HG02678 (cell line): ENCODE measurements at regions not wholly inside any gene's neighbourhood (a gene's known extent, or its start where the extent isn't known, plus 50 kb on each side); places are given as distances from the start of the nearest gene placed in this dataset.

ENCODE experiments used
- ATAC-seq: cut with Tn5 transposase; IDR thresholded peaks from one replicate; pipeline ENCODE4 v1.9.1; 2021; ENCODE audit warnings: mild to moderate bottlenecking, moderate library complexity; ENCODE audit not compliant: unreplicated experiment

DNA sequence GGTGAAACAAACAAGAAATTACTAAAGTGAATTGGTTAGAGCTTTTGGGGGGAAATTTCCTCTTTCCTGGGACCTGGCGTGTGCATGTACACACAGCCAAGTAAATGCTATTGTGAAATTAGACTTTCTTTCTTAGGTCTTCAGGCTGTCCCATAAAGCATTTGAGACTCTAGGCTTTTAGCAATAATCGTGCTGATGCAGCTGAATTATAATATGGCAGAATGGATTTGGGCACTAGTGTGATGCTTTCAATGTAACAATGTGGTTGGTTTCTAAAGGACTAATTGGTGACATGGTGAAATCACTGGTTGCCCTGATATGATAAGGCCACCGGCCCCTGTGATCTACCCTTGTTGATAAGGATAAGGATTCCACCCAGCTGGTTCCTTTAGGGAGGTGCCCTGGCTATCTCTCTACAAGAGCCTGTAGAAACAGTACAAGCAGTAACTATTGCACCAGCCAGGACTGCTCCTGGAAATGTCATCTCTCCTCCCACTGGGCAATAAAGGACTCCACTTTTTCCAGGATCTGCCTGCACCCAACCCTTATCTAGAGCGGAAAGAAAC lies 164.1 kb downstream of the TFAP2A start:
- no peak for ATAC-seq

DNA sequence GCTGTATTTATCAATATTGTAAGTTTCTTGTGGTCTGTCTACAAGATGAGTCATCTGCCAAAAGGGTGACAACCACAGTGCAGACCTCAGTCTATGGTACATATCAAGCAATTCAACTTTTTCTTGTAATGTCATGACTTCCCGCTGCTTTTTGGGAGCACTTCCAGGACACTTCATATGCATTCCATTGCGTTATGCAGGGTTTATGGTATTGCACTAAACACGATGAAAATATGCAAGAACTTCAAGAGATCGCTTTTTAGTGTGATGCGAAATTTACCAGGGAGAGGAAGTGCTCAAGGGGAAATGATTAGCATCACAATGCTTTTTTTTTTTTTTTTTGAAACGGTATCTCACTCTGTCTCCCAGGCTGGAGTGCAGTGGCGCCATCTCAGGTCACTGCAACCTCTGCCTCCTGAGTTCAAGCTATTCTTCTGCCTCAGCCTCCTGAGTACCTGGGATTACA lies 166.5 kb downstream of the TFAP2A start:
- ATAC-seq = no peak

DNA sequence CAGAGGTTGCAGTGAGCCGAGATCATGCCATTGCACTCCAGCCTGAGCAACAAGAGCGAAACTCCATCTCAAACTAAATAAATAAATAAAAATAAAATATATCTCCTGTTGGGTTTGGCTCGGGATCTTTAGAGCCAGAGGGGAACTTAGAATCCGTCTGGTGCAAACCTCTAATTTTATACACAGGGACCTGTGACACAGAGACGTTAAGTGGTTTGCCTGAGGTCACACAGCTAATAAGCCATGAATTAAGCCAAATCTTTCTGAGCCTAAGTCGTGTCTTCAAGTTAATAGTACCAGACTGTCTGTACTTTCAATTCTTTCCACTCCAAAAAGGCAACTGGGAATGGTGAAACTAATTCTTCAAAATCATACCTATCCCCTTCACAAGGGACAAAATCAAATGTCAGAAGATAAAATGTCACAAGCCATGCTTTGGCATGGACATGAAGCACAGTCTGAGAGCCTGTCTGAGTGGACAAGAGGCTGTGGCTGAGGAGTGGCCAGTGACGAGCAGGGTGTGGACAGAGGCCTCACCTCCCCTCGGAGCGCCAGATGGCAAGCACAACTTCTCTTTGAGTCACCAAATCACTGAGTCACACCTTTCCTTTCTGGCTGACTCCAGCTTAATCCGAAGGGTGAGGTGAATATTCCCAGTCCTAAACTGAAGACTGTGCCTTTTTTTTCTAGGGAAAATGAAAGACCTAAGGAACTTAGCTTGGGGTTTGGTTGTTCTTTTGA lies 177.4 kb downstream of the TFAP2A start:
- ATAC-seq = no peak

DNA sequence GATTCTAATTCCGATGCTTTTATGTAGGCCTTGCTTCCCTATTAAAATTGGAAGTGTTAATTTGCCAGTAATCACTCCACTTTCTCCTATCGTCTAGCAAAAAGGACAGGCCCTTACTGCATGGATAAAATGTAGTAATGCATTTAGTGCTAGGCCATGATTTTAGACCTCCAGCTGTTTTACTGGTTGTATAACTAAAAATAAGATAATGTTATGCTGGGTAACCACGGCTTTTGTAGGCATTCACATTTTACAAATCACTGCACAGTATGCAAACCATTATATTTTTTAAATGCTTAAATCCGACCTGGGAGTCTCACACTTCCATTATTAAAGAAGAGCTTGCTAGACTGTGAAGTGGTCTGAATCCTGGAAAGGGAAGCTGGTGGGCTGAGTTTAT lies 179.5 kb downstream of the TFAP2A start:
- no peak for ATAC-seq

DNA sequence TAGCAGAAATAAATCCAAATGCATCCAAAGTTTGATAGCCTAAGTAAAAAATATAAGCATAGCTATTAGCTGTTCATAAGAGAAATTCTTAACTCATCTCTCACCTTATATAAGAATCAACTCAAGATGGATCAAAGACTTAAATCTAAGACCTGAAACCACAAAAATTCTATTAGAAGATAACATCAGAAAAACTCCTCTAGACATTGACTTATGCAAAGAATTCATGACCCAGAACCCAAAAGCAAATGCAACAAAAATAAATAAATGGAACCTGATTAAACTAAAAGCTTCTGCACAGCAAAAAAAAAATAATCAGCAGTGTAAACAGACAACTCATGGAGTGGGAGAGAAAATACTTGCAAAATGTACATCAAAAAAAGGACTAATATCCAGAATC lies 184.3 kb downstream of the TFAP2A start:
- ATAC-seq = no peak

DNA sequence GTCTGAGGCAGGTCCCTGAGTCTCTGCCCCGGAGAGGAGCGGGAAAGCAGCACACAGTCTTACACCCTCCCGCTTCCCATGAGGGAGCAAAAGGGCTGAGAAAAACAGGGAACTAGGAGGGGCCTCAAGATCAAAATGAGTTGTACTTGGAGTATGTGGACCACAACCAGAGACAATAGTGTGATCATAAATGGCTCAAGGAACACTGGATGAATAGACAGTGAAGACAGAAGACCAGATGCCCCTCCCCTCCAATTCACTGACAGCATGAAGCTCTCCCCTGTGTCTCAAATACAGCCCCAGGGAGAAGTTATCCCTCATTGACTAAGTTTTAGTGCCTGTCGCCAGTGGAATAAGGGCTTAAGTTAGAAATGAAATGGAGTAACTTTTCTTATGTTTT lies 191.0 kb downstream of the TFAP2A start:
- ATAC-seq = no peak

DNA sequence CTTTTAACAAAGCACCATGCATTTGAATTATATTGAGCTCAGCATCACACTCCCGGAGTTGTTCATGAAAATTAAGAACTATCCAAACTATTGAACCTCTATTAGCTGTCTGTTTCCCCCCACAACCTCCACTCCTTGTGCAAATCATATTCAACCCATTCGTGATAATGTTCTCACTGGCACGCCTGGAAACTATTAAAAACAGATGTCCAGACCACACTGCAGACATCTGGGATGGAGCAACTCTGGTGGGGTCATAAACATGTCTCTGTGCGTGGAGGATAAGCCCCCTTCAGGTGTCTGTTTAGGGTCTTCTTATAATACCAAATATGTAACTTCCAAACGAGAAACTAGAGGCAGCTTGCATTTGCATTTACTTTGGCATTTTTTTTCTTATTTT lies 193.7 kb downstream of the TFAP2A start:
- ATAC-seq = no peak

DNA sequence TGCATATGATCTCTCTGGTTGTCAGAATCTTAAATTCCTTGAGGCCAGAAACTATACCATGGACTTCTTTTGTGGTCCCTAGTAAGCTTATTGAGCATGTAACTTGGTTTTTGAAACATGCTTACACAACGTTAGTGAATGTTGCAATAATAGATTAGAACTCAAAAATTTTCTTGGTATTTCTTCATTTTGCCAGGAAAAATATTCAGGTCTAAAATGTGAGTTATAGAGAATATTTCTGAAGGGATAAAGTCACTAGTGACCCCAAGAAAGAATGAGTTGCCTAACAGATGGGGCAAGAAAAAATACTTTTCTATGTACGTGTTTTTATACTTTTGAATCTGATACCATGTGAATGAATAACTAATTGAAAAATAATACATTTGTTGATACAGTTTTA lies 195.4 kb downstream of the TFAP2A start:
- ATAC-seq = no peak

DNA sequence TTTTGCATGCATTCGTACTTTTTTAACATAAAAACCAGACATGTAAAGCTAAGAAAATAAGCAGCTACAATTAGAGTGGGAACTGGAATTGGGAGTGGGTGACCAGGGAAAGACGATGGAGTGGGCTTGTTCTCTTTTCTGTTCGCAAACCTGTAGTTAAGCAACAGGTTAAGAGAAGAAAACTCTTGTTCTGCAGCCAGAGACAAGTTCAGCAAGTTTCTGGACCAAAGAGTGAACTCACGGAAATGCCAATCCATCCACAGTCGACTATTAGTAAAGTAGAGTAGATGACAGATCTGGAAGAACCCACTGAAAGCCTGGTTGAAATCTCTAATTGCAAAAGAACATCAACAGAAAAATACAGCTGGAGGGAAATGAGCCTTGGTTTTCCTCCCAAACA lies 197.8 kb downstream of the TFAP2A start:
- no peak for ATAC-seq

DNA sequence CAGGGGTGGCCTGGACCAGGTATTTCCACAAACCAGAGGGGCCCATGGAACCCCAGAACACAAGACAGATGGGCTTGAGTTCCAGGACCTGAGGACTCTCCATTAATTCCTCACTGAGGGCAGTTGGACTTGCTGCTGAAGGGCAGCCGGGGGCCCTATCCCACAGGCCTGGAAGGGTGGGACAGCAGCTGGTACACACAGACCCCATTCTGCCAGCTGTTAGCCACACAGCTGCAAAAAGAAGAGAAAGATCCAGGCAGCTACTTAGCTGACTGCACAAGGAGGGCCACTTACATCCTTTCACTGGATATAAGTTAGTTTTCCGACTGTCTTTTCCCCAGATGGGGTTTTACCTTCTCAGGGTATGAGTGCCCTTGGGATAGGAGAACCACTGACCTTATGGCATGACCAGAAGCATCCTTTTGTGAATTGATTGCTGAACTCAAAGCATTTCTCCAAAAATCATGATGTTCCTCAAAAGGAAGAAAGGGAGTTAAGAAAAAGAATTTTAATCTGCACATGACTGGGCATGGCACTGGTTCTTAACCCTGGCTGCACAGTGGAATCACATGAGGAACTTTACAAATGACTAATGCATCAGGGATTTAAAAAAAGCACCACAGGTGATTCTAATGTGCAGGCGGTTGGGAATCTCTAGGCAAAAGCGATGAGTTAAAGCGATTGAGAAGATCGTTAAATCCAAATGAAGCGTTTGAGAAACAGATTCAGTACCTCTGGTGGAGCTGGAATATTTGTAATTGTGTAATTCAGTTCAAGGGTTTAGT lies 199.4 kb downstream of the TFAP2A start:
- ATAC-seq = no peak

DNA sequence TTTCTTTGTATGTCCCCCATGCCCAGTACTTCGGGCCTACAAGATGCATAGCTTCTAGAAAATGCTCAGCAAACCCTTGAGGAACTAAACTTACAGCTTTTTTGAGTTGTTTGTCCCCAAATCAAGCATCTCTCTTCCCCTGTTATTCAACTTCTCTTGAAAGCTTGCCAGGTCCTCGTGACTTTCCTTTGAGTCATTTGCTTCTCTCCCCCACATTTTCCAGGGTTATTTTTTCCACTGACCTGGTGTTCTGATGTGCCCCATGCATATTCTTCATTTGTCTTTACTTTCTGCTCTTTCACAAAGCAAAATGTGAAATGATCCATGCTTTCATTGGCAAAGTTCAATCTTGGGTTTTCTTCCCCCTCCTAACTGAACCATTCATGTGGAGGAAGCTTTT lies 204.8 kb downstream of the TFAP2A start:
- ATAC-seq = no peak

DNA sequence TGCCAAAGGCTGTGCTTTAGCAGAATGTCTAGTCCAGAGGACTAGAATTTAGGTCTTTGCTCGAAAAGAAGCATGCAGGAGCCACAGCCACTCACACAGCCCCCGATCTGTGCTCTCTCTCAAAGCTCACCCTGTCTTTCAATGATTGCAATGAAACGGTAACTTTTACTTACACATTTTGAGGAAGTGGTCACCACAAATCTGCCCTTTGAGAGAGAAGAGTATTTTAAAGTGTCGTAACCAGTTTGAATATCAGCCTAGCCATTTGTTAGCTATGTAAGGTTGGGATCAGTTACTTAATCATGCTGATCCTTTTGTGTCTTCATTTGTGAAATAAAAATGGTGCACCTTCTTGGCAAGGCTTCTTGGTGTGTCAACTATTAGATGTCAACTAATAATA lies 209.0 kb downstream of the TFAP2A start:
- ATAC-seq = no peak

DNA sequence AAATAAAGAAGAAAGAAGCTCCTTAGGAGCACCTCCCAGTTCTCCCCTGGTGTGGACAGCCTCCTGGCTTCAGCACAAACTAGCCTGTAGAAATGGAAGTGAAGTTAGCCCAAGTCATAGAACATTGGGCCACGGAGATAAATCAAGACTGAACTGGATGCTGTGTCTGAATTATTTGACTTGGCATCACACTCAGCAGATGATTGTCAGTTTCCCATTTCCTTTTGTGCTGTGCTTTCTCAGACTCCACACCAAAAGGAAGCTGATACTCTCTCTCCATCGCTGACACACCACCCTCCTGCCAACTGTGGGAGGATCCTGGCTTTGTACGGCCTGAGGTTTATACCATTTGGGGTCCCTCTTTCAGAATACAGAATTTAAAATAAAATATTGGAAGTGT lies 209.8 kb downstream of the TFAP2A start:
- no peak for ATAC-seq

DNA sequence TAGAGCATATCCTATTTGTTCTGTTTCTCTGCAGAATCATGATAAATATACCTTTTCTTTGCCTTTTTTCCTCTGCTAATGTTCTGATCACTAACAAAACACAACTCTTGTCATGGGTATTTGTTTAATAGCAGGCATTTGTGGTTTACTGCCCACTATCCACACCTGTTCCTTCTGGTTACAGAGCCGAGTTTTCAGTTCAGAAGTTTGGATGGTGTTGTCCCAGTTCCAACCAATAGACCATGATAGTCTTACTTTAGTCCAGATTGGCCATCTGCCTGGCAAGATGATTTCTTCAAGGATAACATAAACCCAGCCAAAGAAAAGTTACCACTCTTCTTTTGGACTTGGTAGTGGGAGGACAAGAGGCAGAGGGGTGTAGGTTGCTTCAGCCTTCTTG lies 211.2 kb downstream of the TFAP2A start:
- no peak for ATAC-seq

DNA sequence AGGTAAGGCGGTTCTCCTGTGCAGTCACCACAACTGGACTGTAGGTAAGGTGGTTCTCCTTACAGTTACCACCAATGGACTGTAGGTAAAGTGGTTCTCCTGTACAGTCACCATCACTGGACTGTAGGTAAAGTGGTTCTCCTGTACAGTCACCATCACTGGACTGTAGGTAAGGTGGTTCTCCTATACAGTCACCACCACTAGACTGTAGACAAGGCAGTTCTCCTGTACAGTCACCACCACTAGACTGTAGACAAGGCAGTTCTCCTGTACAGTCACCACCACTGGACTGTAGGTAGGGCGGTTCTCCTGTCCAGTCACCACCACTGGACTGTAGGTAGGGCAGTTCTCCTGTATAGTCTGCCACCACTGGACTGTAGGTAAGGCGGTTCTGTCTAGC lies 212.3 kb downstream of the TFAP2A start:
- ATAC-seq = no peak

DNA sequence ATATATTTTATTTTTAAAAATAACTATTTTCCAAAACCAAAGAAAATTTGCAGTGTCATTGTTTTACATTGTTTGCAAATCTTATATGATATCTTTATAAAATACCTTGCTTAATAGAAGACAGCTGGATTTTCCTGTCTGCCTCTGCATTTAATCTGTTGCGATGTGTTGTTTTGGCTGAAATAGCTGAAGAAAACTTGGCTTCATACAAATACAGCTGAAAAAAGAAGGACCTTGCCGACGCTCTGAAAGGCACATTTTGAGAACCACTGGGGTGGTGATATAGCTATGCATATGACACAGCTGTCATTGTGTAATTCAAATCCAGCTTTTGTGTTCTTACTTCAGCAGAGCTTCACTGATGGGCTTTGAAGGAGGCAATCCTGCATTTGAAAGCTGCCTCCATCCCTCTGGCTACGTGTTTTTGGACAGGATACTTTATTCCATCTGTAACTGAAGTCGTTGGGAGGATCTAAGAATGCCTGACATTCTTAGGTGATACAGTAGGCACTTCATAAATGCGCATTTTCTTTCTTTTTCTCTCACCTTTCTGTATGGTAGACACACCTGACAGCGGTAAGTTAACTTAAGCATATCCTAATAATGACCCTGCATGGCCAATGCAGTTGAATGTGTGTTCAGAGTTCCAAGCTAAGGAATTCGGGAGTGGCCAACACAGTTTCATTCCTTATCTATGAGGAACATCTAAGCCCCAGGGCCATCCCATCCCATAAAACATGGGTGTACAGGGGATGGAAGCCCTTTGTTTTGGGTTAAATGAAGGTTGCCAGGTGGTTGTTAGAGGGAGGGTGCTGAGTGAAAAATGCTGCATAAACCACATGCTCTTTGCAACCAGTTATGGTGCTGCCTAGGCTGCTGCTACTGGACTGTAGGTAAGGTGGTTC lies 213.0 kb downstream of the TFAP2A start:
- no peak for ATAC-seq

DNA sequence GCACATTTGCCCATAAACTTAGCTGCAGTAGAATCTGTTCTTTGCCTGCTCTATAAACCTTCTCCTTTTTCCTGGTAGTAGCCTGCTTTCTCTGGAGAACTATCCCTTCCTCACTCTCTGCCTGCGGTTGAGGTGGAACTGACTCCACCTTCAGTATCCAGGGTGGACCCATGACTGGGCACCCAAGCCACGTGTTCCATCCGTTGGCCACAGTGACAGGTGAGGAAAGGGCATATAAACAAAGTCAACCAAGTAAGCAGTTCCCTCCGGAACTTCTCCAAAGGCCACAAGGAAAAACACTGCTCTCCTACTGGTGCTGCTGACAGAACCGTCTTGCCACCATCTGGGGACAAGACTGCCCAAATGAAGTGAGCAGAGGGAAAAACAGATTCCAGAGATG lies 218.8 kb downstream of the TFAP2A start:
- no peak for ATAC-seq

DNA sequence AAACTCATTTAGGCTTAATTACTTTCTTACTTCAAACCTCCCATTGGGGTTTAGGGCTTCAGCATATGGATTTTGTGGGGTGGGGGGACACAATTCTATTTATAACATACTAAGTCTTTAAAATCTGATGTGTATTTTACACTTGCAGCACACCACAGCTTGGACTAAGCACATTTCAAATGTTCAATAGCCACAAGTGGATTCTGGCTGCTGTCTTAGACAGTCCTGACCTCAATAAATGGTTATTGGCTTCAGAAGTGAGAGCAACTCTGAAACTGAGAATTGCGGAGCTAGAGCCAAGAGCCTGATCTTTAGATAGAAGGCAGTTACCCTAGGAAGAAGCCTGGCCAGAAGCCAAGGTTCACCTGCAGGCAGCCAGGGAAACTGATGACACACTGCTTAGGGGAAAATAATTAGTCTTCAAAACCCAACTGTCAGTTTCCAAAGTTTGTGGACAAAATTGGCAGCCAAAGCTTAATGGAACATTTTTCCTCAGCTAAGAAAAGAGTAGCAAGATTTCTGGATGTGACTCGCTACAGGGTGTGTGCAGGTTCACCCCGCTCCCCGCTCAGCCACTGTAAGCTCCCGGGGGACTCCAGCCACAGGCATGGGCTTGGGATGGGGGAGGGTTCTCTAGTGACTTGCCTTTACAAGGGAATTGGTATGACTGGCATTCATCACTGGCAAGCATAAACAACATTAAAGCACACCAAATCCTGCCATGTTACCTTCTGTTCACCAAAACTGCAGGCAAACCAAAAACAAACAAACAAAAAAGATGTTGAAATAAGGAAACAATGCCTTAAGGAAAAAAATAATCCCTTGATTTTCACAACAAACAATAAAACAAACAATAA lies 219.8 kb downstream of the TFAP2A start:
- ATAC-seq = no peak

DNA sequence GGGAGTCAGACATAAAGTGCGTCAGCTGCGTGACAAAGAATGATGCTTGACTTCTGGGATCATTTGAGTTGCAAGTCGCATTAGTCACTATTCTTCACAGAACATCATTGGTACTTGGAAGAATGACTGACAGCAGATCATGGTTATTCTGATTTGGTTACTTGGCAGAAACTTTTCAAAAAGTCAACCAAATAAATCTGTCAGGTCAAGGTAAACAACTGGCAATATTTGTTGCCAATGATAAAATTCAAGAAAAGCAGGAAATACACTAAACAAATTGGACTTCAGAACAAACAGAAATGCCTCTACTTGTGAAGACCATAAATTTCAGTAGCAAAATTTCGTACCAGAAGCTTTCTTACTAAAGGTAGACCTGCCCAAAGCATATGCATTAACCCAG lies 221.6 kb downstream of the TFAP2A start:
- ATAC-seq = no peak

DNA sequence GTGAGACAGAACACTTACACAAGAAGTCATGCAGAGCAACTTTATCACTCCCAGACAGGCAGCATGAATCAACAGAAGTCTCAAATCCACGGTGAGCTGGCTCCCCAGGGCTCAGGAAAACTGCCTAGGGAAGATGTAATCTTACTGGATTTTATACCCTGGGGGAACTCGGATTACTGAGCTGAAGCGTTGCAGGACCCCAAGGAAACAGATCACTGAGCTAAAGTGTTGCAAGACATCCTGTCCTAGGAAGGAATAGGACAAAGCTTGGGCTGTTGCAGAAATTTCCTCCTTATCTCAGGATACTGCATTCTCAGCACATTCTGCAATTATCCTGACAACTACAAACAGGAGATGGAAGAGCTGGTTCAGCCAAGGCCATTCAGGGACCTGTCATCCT lies 224.8 kb downstream of the TFAP2A start:
- no peak for ATAC-seq
